GM12874 (cell line): ENCODE measurements at regions not wholly inside any gene's neighbourhood (a gene's known extent, or its start where the extent isn't known, plus 50 kb on each side); places are given as distances from the start of the nearest gene placed in this dataset.

Source experiments
- TF ChIP-seq, protein P1 (sequence below): IDR thresholded peaks from 2 replicates; pipeline ENCODE4 v1.5.1; 2011; ENCODE audit warnings: low read depth, mild to moderate bottlenecking, control low read depth, low read length, moderate library complexity; ENCODE audit not compliant: insufficient read depth

DNA sequence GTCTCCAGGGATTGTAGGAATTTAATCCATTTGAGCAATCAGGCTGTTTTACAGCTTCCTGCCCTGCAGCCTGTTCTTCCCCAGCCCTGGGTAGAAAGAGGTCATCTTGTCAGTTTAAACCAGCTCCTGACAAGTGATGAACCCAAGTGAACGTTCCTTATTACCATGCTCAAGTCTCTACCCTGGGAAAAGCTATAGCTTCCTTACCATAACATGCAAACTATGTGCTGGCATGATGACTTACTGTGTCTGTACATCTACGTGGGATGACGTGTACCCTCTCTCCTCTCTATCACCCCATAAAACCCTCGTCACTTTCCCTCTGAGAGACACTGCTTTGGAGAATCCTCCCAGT lies 452.2 kb downstream of the XYLT1 start:
- TF ChIP-seq, protein P1, sequence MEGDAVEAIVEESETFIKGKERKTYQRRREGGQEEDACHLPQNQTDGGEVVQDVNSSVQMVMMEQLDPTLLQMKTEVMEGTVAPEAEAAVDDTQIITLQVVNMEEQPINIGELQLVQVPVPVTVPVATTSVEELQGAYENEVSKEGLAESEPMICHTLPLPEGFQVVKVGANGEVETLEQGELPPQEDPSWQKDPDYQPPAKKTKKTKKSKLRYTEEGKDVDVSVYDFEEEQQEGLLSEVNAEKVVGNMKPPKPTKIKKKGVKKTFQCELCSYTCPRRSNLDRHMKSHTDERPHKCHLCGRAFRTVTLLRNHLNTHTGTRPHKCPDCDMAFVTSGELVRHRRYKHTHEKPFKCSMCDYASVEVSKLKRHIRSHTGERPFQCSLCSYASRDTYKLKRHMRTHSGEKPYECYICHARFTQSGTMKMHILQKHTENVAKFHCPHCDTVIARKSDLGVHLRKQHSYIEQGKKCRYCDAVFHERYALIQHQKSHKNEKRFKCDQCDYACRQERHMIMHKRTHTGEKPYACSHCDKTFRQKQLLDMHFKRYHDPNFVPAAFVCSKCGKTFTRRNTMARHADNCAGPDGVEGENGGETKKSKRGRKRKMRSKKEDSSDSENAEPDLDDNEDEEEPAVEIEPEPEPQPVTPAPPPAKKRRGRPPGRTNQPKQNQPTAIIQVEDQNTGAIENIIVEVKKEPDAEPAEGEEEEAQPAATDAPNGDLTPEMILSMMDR = no peak

- TF ChIP-seq, protein P1 = no peak
Measured at GRCh38 chr16:17019366-17019765, 451.4 kb downstream of the XYLT1 start.

- TF ChIP-seq, protein P1 = no peak
Measured at GRCh38 chr16:17023606-17024005, 447.2 kb downstream of the XYLT1 start.

GRCh38 chr16:17024514-17024913 lies 446.2 kb downstream of the XYLT1 start:
- TF ChIP-seq, protein P1 = no peak

DNA sequence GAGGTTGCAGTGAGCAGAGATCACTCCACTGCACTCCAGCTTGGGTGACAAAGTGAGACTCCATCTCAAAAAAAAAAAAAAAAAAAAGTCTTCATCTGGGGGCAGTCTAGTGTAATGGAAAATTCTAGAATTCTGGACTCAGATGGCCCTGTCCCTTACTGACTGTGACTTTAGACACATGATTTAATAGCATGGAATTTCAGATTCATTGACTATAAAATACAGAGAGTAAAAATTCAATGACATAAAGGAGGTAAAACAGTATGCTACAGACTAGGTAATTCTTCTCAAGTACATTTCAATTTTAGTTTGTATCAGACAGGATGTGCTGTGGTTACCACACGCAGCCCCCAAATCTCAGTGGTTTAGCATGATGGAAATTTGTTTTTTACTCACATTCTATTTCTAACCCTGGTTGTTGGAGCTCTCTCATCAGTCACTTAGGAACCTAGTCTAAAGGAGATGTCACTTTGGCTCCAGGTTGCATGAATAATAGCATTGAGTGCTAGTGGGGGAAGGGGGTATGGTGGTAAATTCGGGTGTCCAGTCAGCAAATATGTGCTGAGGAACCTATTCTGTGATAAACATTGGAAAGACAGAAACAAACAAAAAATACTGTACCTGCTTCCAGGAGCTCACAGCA lies 444.0 kb downstream of the XYLT1 start:
- TF ChIP-seq, protein P1 = no peak

GRCh38 chr16:17027488-17028129 lies 443.2 kb downstream of the XYLT1 start:
- TF ChIP-seq, protein P1 = no peak

DNA sequence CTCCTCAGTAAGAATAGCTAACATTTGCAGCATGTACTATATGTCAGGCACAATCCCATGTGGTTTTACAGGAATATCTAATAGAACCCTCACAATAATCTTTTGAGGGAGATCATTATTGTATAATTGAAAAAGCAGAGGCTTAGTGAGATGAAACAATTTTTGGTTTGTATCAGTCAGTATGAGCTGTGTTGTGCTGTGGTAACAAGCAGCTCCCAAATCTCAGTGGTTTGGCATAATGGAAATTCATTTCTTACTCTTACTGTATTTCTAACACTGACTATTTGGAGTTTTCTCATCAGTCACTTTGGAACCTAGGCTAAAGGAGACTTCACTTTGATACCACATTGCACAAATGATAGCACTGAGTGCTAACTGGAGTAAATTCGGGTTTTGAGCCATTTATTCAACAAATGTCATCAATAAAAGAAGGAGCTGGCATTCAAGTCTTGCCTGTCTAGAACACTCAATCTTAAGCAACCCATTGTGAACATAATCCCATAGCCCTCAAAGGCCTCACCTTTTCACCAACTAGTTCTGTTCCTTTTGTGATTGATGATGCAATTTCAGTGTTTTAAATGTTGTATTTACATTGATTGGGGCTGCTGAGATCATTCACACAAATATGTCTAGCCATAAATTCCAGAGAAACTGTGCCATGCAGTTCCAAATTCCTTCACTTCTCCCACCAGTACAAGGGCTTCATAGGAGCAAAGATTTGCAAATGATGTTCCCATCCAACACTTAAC lies 441.0 kb downstream of the XYLT1 start:
- TF ChIP-seq, protein P1 = no peak
